ENCODE measurements at regions not wholly inside any gene's neighbourhood (a gene's known extent, or its start where the extent isn't known, plus 50 kb on each side); places are given as distances from the start of the nearest gene placed in this dataset.
A peak's percentile ranks its signal among the peaks of the same experiment; 100 is the strongest.

- no peak for DNase-seq
These were observed 54.4 kb downstream of the ZNF503 start for GRCh38 chr10:75347186-75347585.

GRCh38 chr10:75345738-75346137 is 55.8 kb downstream of the ZNF503 start:
- no peak for DNase-seq

GRCh38 chr10:75344170-75344569 is 57.4 kb downstream of the ZNF503 start:
- DNase-seq: no peak

GRCh38 chr10:75342397-75342796 is 59.2 kb downstream of the ZNF503 start:
- DNase-seq: no peak

- DNase-seq: no peak
These were observed 65.6 kb downstream of the ZNF503 start for GRCh38 chr10:75335983-75336382.

GRCh38 chr10:75335191-75335590 is 66.4 kb downstream of the ZNF503 start:
- DNase-seq: no peak

- DNase-seq: no peak
These were observed 66.8 kb downstream of the ZNF503 start for GRCh38 chr10:75334720-75335119.

- DNase-seq: no peak
These were observed 69.5 kb downstream of the ZNF503 start for GRCh38 chr10:75332081-75332480.

GRCh38 chr10:75331081-75331480 is 70.5 kb downstream of the ZNF503 start:
- DNase-seq: no peak

- no peak for DNase-seq
These were observed 72.3 kb downstream of the ZNF503 start for GRCh38 chr10:75329190-75329745.

- no peak for DNase-seq
These were observed 75.3 kb downstream of the ZNF503 start for GRCh38 chr10:75326306-75326705.

GRCh38 chr10:75319274-75319673 is 82.3 kb downstream of the ZNF503 start:
- DNase-seq: no peak

GRCh38 chr10:75314570-75314969 is 78.8 kb upstream of the COMTD1 start:
- DNase-seq: no peak

- DNase-seq: no peak
These were observed 76.7 kb upstream of the COMTD1 start for GRCh38 chr10:75312440-75312839.

- DNase-seq: no peak
These were observed 69.9 kb upstream of the COMTD1 start for GRCh38 chr10:75305675-75306074.

- DNase-seq: no peak
These were observed 69.1 kb upstream of the COMTD1 start for GRCh38 chr10:75304741-75305390.

GRCh38 chr10:75304313-75304712 is 68.6 kb upstream of the COMTD1 start:
- DNase-seq: no peak

- no peak for DNase-seq
These were observed 67.5 kb upstream of the COMTD1 start for GRCh38 chr10:75303045-75303777.

- no peak for DNase-seq
These were observed 66.3 kb upstream of the COMTD1 start for GRCh38 chr10:75302029-75302428.

- DNase-seq: no peak
These were observed 61.4 kb upstream of the COMTD1 start for GRCh38 chr10:75297021-75297599.

- DNase-seq: no peak
These were observed 60.2 kb upstream of the COMTD1 start for GRCh38 chr10:75295868-75296441.

- peak; percentile 43 for DNase-seq
These were observed 59.3 kb upstream of the COMTD1 start for GRCh38 chr10:75294866-75295701.

- no peak for DNase-seq
These were observed 58.7 kb upstream of the COMTD1 start for GRCh38 chr10:75294518-75294865.
